ENCODE measurements at regions not wholly inside any gene's neighbourhood (a gene's known extent, or its start where the extent isn't known, plus 50 kb on each side); places are given as distances from the start of the nearest gene placed in this dataset.

- H3K27me3 Mint-ChIP-seq (ENCODE audit: low read depth), result no peaks in the 10 kb centered on the region
- no peak overlapping the region for H3K27ac Mint-ChIP-seq
- ATAC-seq (replicated peaks in 1 of 2), result no peak
- H3K9me3 Mint-ChIP-seq, result peaks cover 0 to 2% of the 10 kb centered on the region in 2 donors
- H3K4me1 Mint-ChIP-seq (ENCODE audit: low read depth), result no peaks in the 10 kb centered on the region
- no peak overlapping the region for H3K4me3 Mint-ChIP-seq
- no peaks in the 10 kb centered on the region for H3K36me3 Mint-ChIP-seq (ENCODE audit: insufficient read depth in 2 of 2)
- no peak for DNase-seq
Measured at GRCh38 chr5:91864962-91865361, 481.8 kb upstream of the ARRDC3 start.

- Mint-ChIP-seq H3K9me3 (no peaks in the 10 kb centered on the region), H3K27ac (no peak overlapping the region), H3K4me1 (ENCODE audit: low read depth) (no peaks in the 10 kb centered on the region), H3K36me3 (ENCODE audit: insufficient read depth in 2 of 2) (no peaks in the 10 kb centered on the region), H3K27me3 (ENCODE audit: low read depth) (no peaks in the 10 kb centered on the region), H3K4me3 (no peak overlapping the region)
- ATAC-seq (replicated peaks in 1 of 2) (no peak), DNase-seq (no peak)
Measured at GRCh38 chr5:91851670-91852069, 468.6 kb upstream of the ARRDC3 start.

GRCh38 chr5:91850031-91850430, 466.9 kb upstream of the ARRDC3 start:
- Mint-ChIP-seq H3K27me3 (ENCODE audit: low read depth) (no peaks in the 10 kb centered on the region), H3K4me3 (no peak overlapping the region), H3K27ac (no peak overlapping the region), H3K9me3 (no peaks in the 10 kb centered on the region), H3K4me1 (ENCODE audit: low read depth) (no peaks in the 10 kb centered on the region), H3K36me3 (ENCODE audit: insufficient read depth in 2 of 2) (no peaks in the 10 kb centered on the region)
- ATAC-seq (replicated peaks in 1 of 2), result no peak
- DNase-seq, result no peak

GRCh38 chr5:91849069-91849468, 466.0 kb upstream of the ARRDC3 start:
- no peak for DNase-seq
- Mint-ChIP-seq H3K4me3 (no peak overlapping the region), H3K9me3 (no peaks in the 10 kb centered on the region), H3K27me3 (ENCODE audit: low read depth) (no peaks in the 10 kb centered on the region), H3K27ac (no peak overlapping the region), H3K4me1 (ENCODE audit: low read depth) (no peaks in the 10 kb centered on the region), H3K36me3 (ENCODE audit: insufficient read depth in 2 of 2) (no peaks in the 10 kb centered on the region)
- ATAC-seq (replicated peaks in 1 of 2), result no peak

GRCh38 chr5:91848453-91848852, 465.3 kb upstream of the ARRDC3 start:
- Mint-ChIP-seq H3K27ac (no peak overlapping the region), H3K9me3 (no peaks in the 10 kb centered on the region), H3K4me1 (ENCODE audit: low read depth) (no peaks in the 10 kb centered on the region), H3K4me3 (no peak overlapping the region), H3K36me3 (ENCODE audit: insufficient read depth in 2 of 2) (no peaks in the 10 kb centered on the region), H3K27me3 (ENCODE audit: low read depth) (no peaks in the 10 kb centered on the region)
- no peak for DNase-seq
- ATAC-seq (replicated peaks in 1 of 2), result no peak

- Mint-ChIP-seq H3K36me3 (ENCODE audit: insufficient read depth in 2 of 2) (no peaks in the 10 kb centered on the region), H3K4me1 (ENCODE audit: low read depth) (no peaks in the 10 kb centered on the region), H3K27ac (no peak overlapping the region), H3K9me3 (no peaks in the 10 kb centered on the region), H3K27me3 (ENCODE audit: low read depth) (no peaks in the 10 kb centered on the region), H3K4me3 (no peak overlapping the region)
- no peak for ATAC-seq (replicated peaks in 1 of 2)
- no peak for DNase-seq
Measured at GRCh38 chr5:91841423-91841822, 458.3 kb upstream of the ARRDC3 start.

GRCh38 chr5:91840412-91840811, 457.3 kb upstream of the ARRDC3 start:
- Mint-ChIP-seq H3K36me3 (ENCODE audit: insufficient read depth in 2 of 2) (no peaks in the 10 kb centered on the region), H3K4me1 (ENCODE audit: low read depth) (no peaks in the 10 kb centered on the region), H3K4me3 (no peak overlapping the region), H3K27ac (no peak overlapping the region), H3K9me3 (no peaks in the 10 kb centered on the region), H3K27me3 (ENCODE audit: low read depth) (no peaks in the 10 kb centered on the region)
- ATAC-seq (replicated peaks in 1 of 2) (no peak), DNase-seq (no peak)

- Mint-ChIP-seq H3K27me3 (ENCODE audit: low read depth) (no peaks in the 10 kb centered on the region), H3K27ac (no peak overlapping the region), H3K36me3 (ENCODE audit: insufficient read depth in 2 of 2) (no peaks in the 10 kb centered on the region), H3K4me3 (no peak overlapping the region), H3K9me3 (no peaks in the 10 kb centered on the region), H3K4me1 (ENCODE audit: low read depth) (no peaks in the 10 kb centered on the region)
- DNase-seq, result no peak
- no peak for ATAC-seq (replicated peaks in 1 of 2)
Measured at GRCh38 chr5:91839721-91840120, 456.6 kb upstream of the ARRDC3 start.

GRCh38 chr5:91839233-91839632, 456.1 kb upstream of the ARRDC3 start:
- no peak for ATAC-seq (replicated peaks in 1 of 2)
- no peaks in the 10 kb centered on the region for H3K4me1 Mint-ChIP-seq (ENCODE audit: low read depth)
- no peak for DNase-seq
- no peaks in the 10 kb centered on the region for H3K27me3 Mint-ChIP-seq (ENCODE audit: low read depth)
- H3K4me3 Mint-ChIP-seq, result no peak overlapping the region
- H3K27ac Mint-ChIP-seq, result no peak overlapping the region
- H3K9me3 Mint-ChIP-seq, result no peaks in the 10 kb centered on the region
- no peaks in the 10 kb centered on the region for H3K36me3 Mint-ChIP-seq (ENCODE audit: insufficient read depth in 2 of 2)

- H3K9me3 Mint-ChIP-seq, result peaks cover 0 to 2% of the 10 kb centered on the region in 2 donors
- no peaks in the 10 kb centered on the region for H3K36me3 Mint-ChIP-seq (ENCODE audit: insufficient read depth in 2 of 2)
- no peak for ATAC-seq (replicated peaks in 1 of 2)
- H3K27ac Mint-ChIP-seq, result no peak overlapping the region
- no peaks in the 10 kb centered on the region for H3K27me3 Mint-ChIP-seq (ENCODE audit: low read depth)
- no peaks in the 10 kb centered on the region for H3K4me1 Mint-ChIP-seq (ENCODE audit: low read depth)
- no peak overlapping the region for H3K4me3 Mint-ChIP-seq
- DNase-seq, result no peak
Measured at GRCh38 chr5:91830361-91830953, 447.3 kb upstream of the ARRDC3 start.

- no peak for DNase-seq
- no peak overlapping the region for H3K4me3 Mint-ChIP-seq
- no peak overlapping the region for H3K27ac Mint-ChIP-seq
- H3K4me1 Mint-ChIP-seq (ENCODE audit: low read depth), result no peaks in the 10 kb centered on the region
- ATAC-seq (replicated peaks in 1 of 2), result no peak
- no peaks in the 10 kb centered on the region for H3K9me3 Mint-ChIP-seq
- H3K27me3 Mint-ChIP-seq (ENCODE audit: low read depth), result no peaks in the 10 kb centered on the region
- no peaks in the 10 kb centered on the region for H3K36me3 Mint-ChIP-seq (ENCODE audit: insufficient read depth in 2 of 2)
Measured at GRCh38 chr5:91825618-91826017, 442.5 kb upstream of the ARRDC3 start.

GRCh38 chr5:91824406-91824805, 441.3 kb upstream of the ARRDC3 start:
- H3K9me3 Mint-ChIP-seq, result no peaks in the 10 kb centered on the region
- DNase-seq (no peak), ATAC-seq (replicated peaks in 1 of 2) (no peak)
- no peak overlapping the region for H3K27ac Mint-ChIP-seq
- no peaks in the 10 kb centered on the region for H3K27me3 Mint-ChIP-seq (ENCODE audit: low read depth)
- no peaks in the 10 kb centered on the region for H3K36me3 Mint-ChIP-seq (ENCODE audit: insufficient read depth in 2 of 2)
- H3K4me1 Mint-ChIP-seq (ENCODE audit: low read depth), result no peaks in the 10 kb centered on the region
- H3K4me3 Mint-ChIP-seq, result no peak overlapping the region

- no peak overlapping the region for H3K27ac Mint-ChIP-seq
- no peaks in the 10 kb centered on the region for H3K9me3 Mint-ChIP-seq
- no peaks in the 10 kb centered on the region for H3K36me3 Mint-ChIP-seq (ENCODE audit: insufficient read depth in 2 of 2)
- DNase-seq (no peak), ATAC-seq (replicated peaks in 1 of 2) (no peak)
- no peaks in the 10 kb centered on the region for H3K4me1 Mint-ChIP-seq (ENCODE audit: low read depth)
- H3K4me3 Mint-ChIP-seq, result no peak overlapping the region
- H3K27me3 Mint-ChIP-seq (ENCODE audit: low read depth), result no peaks in the 10 kb centered on the region
Measured at GRCh38 chr5:91820874-91821273, 437.8 kb upstream of the ARRDC3 start.

GRCh38 chr5:91816681-91817080, 433.6 kb upstream of the ARRDC3 start:
- DNase-seq (no peak), ATAC-seq (replicated peaks in 1 of 2) (no peak)
- H3K9me3 Mint-ChIP-seq, result peaks cover 0 to 2% of the 10 kb centered on the region in 2 donors
- no peaks in the 10 kb centered on the region for H3K27me3 Mint-ChIP-seq (ENCODE audit: low read depth)
- no peaks in the 10 kb centered on the region for H3K36me3 Mint-ChIP-seq (ENCODE audit: insufficient read depth in 2 of 2)
- H3K4me1 Mint-ChIP-seq (ENCODE audit: low read depth), result no peaks in the 10 kb centered on the region
- no peak overlapping the region for H3K4me3 Mint-ChIP-seq
- H3K27ac Mint-ChIP-seq, result no peak overlapping the region
